NCI-H748 treated with DMSO at 0.1 percent for 48 hours (cell line): ENCODE measurements at regions not wholly inside any gene's neighbourhood (a gene's known extent, or its start where the extent isn't known, plus 50 kb on each side); places are given as distances from the start of the nearest gene placed in this dataset.

Source experiments
- DNase-seq: peaks from one replicate; lab custom pipeline; 2025; lab: John Stamatoyannopoulos, UW

GRCh38 chr9:135320331-135320730 lies 159.3 kb upstream of the PPP1R26 start:
- no peak for DNase-seq

- no peak for DNase-seq
Measured at GRCh38 chr9:135320943-135321342, 158.6 kb upstream of the PPP1R26 start.

- DNase-seq: no peak
Measured at GRCh38 chr9:135321580-135321979, 158.0 kb upstream of the PPP1R26 start.

- no peak for DNase-seq
Measured at GRCh38 chr9:135324329-135324728, 155.3 kb upstream of the PPP1R26 start.

- no peak for DNase-seq
Measured at GRCh38 chr9:135326141-135326540, 153.4 kb upstream of the PPP1R26 start.

- DNase-seq: no peak
Measured at GRCh38 chr9:135326633-135327152, 152.9 kb upstream of the PPP1R26 start.

GRCh38 chr9:135328485-135329417 lies 150.8 kb upstream of the PPP1R26 start:
- DNase-seq: no peak

- peak; percentile 94 for DNase-seq
Measured at GRCh38 chr9:135329571-135330306, 149.8 kb upstream of the PPP1R26 start.

- DNase-seq: no peak
Measured at GRCh38 chr9:135330307-135330631, 149.3 kb upstream of the PPP1R26 start.

GRCh38 chr9:135330685-135331590 lies 148.6 kb upstream of the PPP1R26 start:
- no peak for DNase-seq

GRCh38 chr9:135332516-135332915 lies 147.1 kb upstream of the PPP1R26 start:
- no peak for DNase-seq

- no peak for DNase-seq
Measured at GRCh38 chr9:135332979-135333748, 146.4 kb upstream of the PPP1R26 start.

- no peak for DNase-seq
Measured at GRCh38 chr9:135334953-135335460, 144.6 kb upstream of the PPP1R26 start.

GRCh38 chr9:135335691-135336181 lies 143.8 kb upstream of the PPP1R26 start:
- DNase-seq: no peak

- DNase-seq: no peak
Measured at GRCh38 chr9:135336722-135337527, 142.7 kb upstream of the PPP1R26 start.

- DNase-seq: no peak
Measured at GRCh38 chr9:135338546-135338945, 141.0 kb upstream of the PPP1R26 start.

- DNase-seq: no peak
Measured at GRCh38 chr9:135339378-135339973, 140.1 kb upstream of the PPP1R26 start.

GRCh38 chr9:135340143-135340655 lies 139.4 kb upstream of the PPP1R26 start:
- no peak for DNase-seq
